Upper lobe of left lung (tissue), 4 donors: ENCODE measurements at regions not wholly inside any gene's neighbourhood (a gene's known extent, or its start where the extent isn't known, plus 50 kb on each side); places are given as distances from the start of the nearest gene placed in this dataset.

Experiments
- EP300 ChIP-seq, 4 donors: sonication (generic); formaldehyde crosslinking; IDR thresholded peaks; one replicate each; pipeline ENCODE4 v1.5.1; 2017; ENCODE audit warnings: antibody characterized with exemption in 4 of 4, control low read depth in 2 of 4
- POLR2A ChIP-seq, 4 donors: fragments of 450-650 bp; IDR thresholded peaks; one replicate each; pipeline ENCODE4 v1.5.1; 2016 to 2017; ENCODE audit warnings: antibody characterized with exemption in 4 of 4, mild to moderate bottlenecking in 2 of 4
- POLR2AphosphoS5 ChIP-seq, 2 donors: sonication (generic); formaldehyde crosslinking; IDR thresholded peaks; one replicate each; pipeline ENCODE4 v1.5.1; 2017; ENCODE audit warnings: antibody characterized with exemption in 2 of 2
- TF ChIP-seq, protein P1 (sequence below), 6 experiments: fragments of 450-650 bp in 4 of 6; fragments of 200-600 bp in 2 of 6; sonication (generic) in 2 of 6; IDR thresholded peaks; one replicate each; pipeline ENCODE4 v1.5.1; 2016 to 2019; ENCODE audit warnings: antibody characterized with exemption in 6 of 6

DNA sequence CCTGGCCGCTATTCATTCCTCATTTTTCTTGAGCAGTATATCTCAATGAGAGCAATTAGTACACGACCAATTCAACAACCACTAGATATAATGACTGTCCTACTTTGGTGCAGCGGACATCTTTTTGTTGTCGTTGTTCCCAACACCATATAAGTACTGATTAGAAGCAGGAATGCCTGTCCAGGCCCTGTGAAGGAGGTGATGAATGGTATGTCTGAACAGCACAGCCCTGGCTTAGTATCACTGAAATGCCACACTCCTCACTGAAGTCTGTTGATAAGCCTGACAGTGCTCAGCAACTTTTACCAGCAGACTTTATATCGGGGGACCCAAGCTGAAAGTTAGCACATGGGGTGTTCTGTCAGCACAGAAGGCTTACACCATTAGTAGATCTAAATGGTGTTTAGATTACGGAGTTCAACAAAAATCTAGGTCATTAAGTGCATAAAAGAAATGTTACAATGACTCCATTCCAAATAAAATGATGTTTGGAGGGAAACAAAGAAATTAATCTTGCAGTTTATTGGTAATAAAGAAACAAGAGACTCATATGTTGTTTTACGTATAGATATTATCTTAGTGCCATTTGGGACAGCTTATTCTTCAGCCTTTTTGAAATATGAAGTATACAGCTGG, 228.3 kb upstream of the TTC29 start:
- TF ChIP-seq EP300 (IDR thresholded peaks at IDR 0.05), result no peak
- TF ChIP-seq, protein P1, sequence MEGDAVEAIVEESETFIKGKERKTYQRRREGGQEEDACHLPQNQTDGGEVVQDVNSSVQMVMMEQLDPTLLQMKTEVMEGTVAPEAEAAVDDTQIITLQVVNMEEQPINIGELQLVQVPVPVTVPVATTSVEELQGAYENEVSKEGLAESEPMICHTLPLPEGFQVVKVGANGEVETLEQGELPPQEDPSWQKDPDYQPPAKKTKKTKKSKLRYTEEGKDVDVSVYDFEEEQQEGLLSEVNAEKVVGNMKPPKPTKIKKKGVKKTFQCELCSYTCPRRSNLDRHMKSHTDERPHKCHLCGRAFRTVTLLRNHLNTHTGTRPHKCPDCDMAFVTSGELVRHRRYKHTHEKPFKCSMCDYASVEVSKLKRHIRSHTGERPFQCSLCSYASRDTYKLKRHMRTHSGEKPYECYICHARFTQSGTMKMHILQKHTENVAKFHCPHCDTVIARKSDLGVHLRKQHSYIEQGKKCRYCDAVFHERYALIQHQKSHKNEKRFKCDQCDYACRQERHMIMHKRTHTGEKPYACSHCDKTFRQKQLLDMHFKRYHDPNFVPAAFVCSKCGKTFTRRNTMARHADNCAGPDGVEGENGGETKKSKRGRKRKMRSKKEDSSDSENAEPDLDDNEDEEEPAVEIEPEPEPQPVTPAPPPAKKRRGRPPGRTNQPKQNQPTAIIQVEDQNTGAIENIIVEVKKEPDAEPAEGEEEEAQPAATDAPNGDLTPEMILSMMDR (IDR thresholded peaks at IDR 0.05), result no peak
- TF ChIP-seq POLR2A (IDR thresholded peaks at IDR 0.05), result no peak
- no peak for TF ChIP-seq POLR2AphosphoS5 (IDR thresholded peaks at IDR 0.05)
